K562 (cell line): ENCODE measurements at regions not wholly inside any gene's neighbourhood (a gene's known extent, or its start where the extent isn't known, plus 50 kb on each side); places are given as distances from the start of the nearest gene placed in this dataset.

Experiments
- ATAC-seq: fragments of 200-7000 bp; cut with Tn5 transposase; 3 replicates; pipeline ENCODE4 v1.9.1; 2020; ENCODE audit warnings: moderate library complexity
- BruUV-seq: library from RNA; stranded (reverse); fragments of 400-500 nt; replicated peaks from 2 replicates; lab custom pipeline; 2021; lab: Mats Ljungman, UMichigan
- CTCF ChIA-PET: fragments of 300-600 bp; formaldehyde crosslinking; extraction: SDS; loops from one replicate; lab custom pipeline; 2021; ENCODE audit warnings: low intra/inter-chr PET ratio; lab: Yijun Ruan, JAX
- POLR2A ChIA-PET: fragments of 300-600, 350-650 bp; sonication (Branson Sonifier 250); formaldehyde crosslinking; extraction: SDS; loops from one replicate; lab custom pipeline; 2021; ENCODE audit warnings: antibody characterized with exemption, inconsistent platforms; lab: Yijun Ruan, JAX
- DNase-seq, 4 experiments: peaks; one replicate each; pipeline versions ENCODE4 v3.0.0 to v3.0.0-alpha.2; 2011 to 2018; ENCODE audit warnings: low spot score in 3 of 4, mixed read lengths in 3 of 4; ENCODE audit errors: extremely low read depth in 1 of 4
- FAIRE-seq: peaks from 2 replicates; lab custom pipeline; 2011; peaks lifted over from hg19 to GRCh38; lab: Jason Lieb, UNC
- H2AFZ ChIP-seq: 2 replicates; pipeline ENCODE4 v1.6.0; 2011; ENCODE audit warnings: low read depth, low read length, control low read depth, inconsistent platforms
- H3K27ac ChIP-seq: fragments of 200-600 bp; 3 replicates; pipeline ENCODE4 v1.8.0; 2011; ENCODE audit warnings: low read depth, mild to moderate bottlenecking, control low read depth, inconsistent platforms, low read length, moderate library complexity, mixed read lengths; ENCODE audit errors: extremely low read depth
- H3K27me3 ChIP-seq, 2 experiments: fragments of 300-600 bp in 1 of 2; 2 replicates in 1 of 2; 3 replicates in 1 of 2; pipeline versions ENCODE4 v1.6.0 to v1.8.0; 2011; ENCODE audit warnings: inconsistent platforms in 2 of 2, low read length in 2 of 2, mild to moderate bottlenecking in 1 of 2, mixed read lengths in 1 of 2, moderate library complexity in 1 of 2; ENCODE audit not compliant: control insufficient read depth in 2 of 2, insufficient read depth in 2 of 2
- H3K36me3 ChIP-seq: fragments of 300-600 bp; 3 replicates; pipeline ENCODE4 v1.8.0; 2011; ENCODE audit warnings: mild to moderate bottlenecking, low read length, inconsistent platforms; ENCODE audit not compliant: control insufficient read depth, insufficient read depth
- H3K4me1 ChIP-seq, 2 experiments: fragments of 200-600 bp in 1 of 2; replicated peaks in 1 of 2; 2 replicates in 1 of 2; 3 replicates in 1 of 2; pipeline versions ENCODE4 v1.5.1 to v1.8.0; 2011; ENCODE audit warnings: inconsistent platforms in 2 of 2, low read length in 2 of 2, mild to moderate bottlenecking in 1 of 2, mixed read lengths in 1 of 2, moderate library complexity in 1 of 2; ENCODE audit not compliant: control insufficient read depth in 2 of 2, insufficient read depth in 2 of 2
- H3K4me2 ChIP-seq: 2 replicates; pipeline ENCODE4 v1.6.1; 2011; ENCODE audit warnings: low read length, control low read depth, inconsistent platforms, mixed read lengths; ENCODE audit not compliant: insufficient read depth
- H3K4me3 ChIP-seq: fragments of 200-600 bp; sonication (generic), shearing (Covaris generic); 2 replicates; pipeline ENCODE4 v1.5.1; 2016; ENCODE audit warnings: control low read depth, inconsistent platforms
- H3K79me2 ChIP-seq: fragments of 200-600 bp; 3 replicates; pipeline ENCODE4 v1.8.0; 2011; ENCODE audit warnings: low read length, inconsistent platforms; ENCODE audit not compliant: control insufficient read depth, insufficient read depth
- H3K9ac ChIP-seq, 2 experiments: 2 replicates each; pipeline versions ENCODE4 v1.6.0 to v1.6.1; 2011; ENCODE audit warnings: low read depth in 2 of 2, low read length in 2 of 2, control low read depth in 1 of 2, inconsistent platforms in 1 of 2, mild to moderate bottlenecking in 1 of 2, mixed read lengths in 1 of 2; ENCODE audit not compliant: insufficient read depth in 1 of 2
- H3K9me1 ChIP-seq: one replicate; pipeline ENCODE4 v1.6.0; 2011; ENCODE audit warnings: inconsistent platforms, mild to moderate bottlenecking, low read length, moderate library complexity; ENCODE audit not compliant: control insufficient read depth, insufficient read depth
- H3K9me3 ChIP-seq: replicated peaks from 2 replicates; pipeline ENCODE4 v1.5.1; 2011; ENCODE audit warnings: low read depth, low read length, inconsistent platforms; ENCODE audit not compliant: control insufficient read depth, insufficient read depth
- H4K20me1 ChIP-seq: replicated peaks from 2 replicates; pipeline ENCODE4 v1.6.1; 2011; ENCODE audit warnings: low read length, inconsistent platforms, mixed read lengths; ENCODE audit not compliant: control insufficient read depth, insufficient read depth
- ATF1 ChIP-seq, 2 experiments: fragments of 450-650 bp in 1 of 2; IDR thresholded peaks; 2 replicates each; pipeline ENCODE4 v1.6.1; 2016; ENCODE audit warnings: missing compliant biosample characterization in 1 of 2, missing genetic modification characterization in 1 of 2
- CBX8 ChIP-seq: fragments of 200-600 bp; sonication (generic); IDR thresholded peaks from 2 replicates; pipeline ENCODE4 v1.6.1; 2012; ENCODE audit warnings: borderline replicate concordance, mixed run types, low read depth, mild to moderate bottlenecking, moderate library complexity, mixed read lengths, low read length, control low read depth, inconsistent platforms; ENCODE audit not compliant: poor library complexity, severe bottlenecking; ENCODE audit errors: extremely low read depth
- EHMT2 ChIP-seq: fragments of 450-650 bp; IDR thresholded peaks from 2 replicates; pipeline ENCODE4 v1.6.1; 2018; ENCODE audit warnings: antibody characterized with exemption
- RERE ChIP-seq: sonication (generic); formaldehyde crosslinking; IDR thresholded peaks from 2 replicates; pipeline ENCODE4 v1.8.0; 2023; ENCODE audit warnings: missing genetic modification reagents, mild to moderate bottlenecking, borderline replicate concordance
- SMARCA5 ChIP-seq: fragments of 450-650 bp; IDR thresholded peaks from 2 replicates; pipeline ENCODE4 v1.6.1; 2016
- ZNF3 ChIP-seq: fragments of 250-450 bp; sonication (Bioruptor Pico); IDR thresholded peaks from 2 replicates; pipeline ENCODE4 v1.5.0; 2021; ENCODE audit warnings: mild to moderate bottlenecking, moderate library complexity
- in situ Hi-C: fragments of 300-500 bp; cut with MboI; formaldehyde crosslinking; loops from 4 replicates; pipeline ENCODE4 v1.15.0; 2018; ENCODE audit warnings: inconsistent platforms, mixed read lengths
- intact Hi-C: fragments of 100-400 bp; cut with micrococcal nuclease; formaldehyde crosslinking; loops from 2 replicates; pipeline ENCODE4 v1.14.2; 2022

GRCh38 chr1:30488324-30488913 lies 235.0 kb downstream of the MATN1 start:
- ChIA-PET POLR2A (no interaction called here), CTCF (no interaction called here)
- Histone ChIP-seq H3K9me3 (no peaks in the 10 kb centered on the region), H3K4me3 (no peak overlapping the region), H3K4me1 (no peaks in the 10 kb centered on the region), H4K20me1 (no peaks in the 10 kb centered on the region), H3K36me3 (no peaks in the 10 kb centered on the region), H3K9ac (no peak overlapping the region), H3K9me1 (no peaks in the 10 kb centered on the region), H3K4me2 (no peak overlapping the region), H3K27me3 (peaks cover 0 to 4% of the 10 kb centered on the region in 2 experiments; a peak in 2 of 5 replicates), H3K27ac (no peak overlapping the region), H3K79me2 (no peaks in the 10 kb centered on the region), H2AFZ (no peak overlapping the region)
- DNase-seq (no peak), FAIRE-seq (no peak), ATAC-seq (no peak)
- TF ChIP-seq RERE (no peak), EHMT2 (no peak), ZNF3 (CRISPR knock-in tag) (no peak), ATF1 (CRISPR knock-in tag; IDR thresholded peaks at IDR 0.05) (no peak), ATF1 (tag; IDR thresholded peaks at IDR 0.05) (0 out of 2 replicates have a peak, but pooled peaks have one; percentile 33), SMARCA5 (no peak), CBX8 (no peak)
- in situ Hi-C loops: no loop called here
- intact Hi-C loops: no loop called here
- no TSS peak for BruUV-seq
